ENCODE measurements at regions not wholly inside any gene's neighbourhood (a gene's known extent, or its start where the extent isn't known, plus 50 kb on each side); places are given as distances from the start of the nearest gene placed in this dataset.

DNA sequence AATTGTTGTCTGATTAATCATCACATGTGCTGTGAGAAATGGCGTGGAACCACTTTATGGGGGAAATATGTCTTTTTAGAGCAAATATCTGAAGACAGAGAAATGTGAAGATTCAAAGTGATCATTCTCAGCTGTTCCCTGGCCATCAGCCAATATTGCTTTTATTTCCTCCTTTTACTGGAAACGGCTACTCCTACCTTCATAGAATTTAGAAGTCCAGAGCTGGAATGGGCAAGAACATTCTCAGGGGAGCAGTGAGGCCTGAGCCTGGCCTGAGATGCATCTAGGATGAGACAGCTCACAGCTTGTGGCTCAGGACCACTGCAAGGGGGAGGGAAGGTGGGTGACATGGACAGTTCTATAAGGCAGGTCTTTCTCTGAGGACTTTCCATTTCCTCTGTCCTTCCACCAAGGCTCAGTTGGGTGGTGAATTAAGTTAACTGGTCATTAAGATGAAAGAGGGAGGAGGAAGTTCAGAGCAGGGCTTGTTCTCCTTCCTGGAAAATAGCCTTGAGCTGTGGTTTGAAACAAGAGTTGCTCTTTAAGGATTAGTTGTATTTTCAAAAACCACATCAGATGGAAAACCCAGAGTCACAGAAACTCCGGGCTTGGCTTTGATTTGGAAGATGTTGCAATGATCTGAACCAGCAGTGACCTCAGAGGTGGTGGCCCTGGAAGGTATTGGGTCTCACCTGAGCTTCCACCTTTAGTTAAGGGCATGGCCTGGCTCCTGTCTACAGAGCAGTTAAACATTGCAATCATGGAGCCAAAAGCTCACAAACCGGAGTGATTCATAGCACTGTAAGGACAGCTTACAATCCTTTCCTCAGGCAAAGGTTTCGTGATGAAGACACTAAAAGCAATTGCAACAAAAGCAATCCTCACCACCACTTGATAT is 144.3 kb downstream of the VAPA start:
- peak; percentile 43 for DNase-seq (ENCODE audit: low spot score)

DNA sequence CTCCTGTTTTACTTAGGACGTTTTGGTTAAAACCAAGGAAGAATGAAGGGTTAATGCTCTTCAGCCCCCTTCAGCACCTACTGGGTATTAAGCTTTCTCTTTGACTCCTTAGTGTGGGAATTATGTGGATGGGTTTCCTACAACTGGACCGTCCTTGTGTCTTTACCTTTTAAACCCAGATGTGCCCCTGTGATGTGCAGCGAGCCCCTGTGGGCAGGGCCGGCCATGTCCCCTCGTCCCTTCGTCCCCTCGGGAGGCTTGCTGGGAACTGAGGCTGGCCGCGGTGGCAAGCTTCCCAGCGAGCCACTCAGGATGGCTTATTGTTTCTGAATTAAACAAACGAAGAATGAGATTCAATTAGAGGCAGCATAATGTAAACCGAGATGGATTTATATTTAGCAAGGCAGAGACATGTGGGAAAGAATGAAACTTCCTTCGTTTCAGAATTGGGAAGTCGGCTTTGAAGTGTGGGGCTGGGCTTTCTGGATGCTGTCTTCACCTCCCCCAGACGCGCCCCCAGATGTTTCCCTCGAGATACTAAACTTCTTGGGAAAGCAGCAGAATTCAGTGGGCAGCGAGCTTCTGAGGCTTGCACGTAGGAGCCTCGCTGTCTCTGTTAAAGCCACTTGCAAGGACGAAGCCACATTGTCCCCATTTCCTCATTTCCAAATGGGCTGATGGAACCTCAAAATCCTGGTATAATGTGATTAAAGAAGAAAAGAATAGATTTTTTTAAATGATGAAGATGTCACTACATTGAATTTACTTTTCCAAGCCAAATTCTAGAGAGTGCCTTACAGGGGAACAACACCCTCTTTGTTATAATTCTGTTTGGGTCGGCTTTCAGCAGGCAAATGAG is 146.0 kb downstream of the VAPA start:
- DNase-seq (ENCODE audit: low spot score) = no peak

DNA sequence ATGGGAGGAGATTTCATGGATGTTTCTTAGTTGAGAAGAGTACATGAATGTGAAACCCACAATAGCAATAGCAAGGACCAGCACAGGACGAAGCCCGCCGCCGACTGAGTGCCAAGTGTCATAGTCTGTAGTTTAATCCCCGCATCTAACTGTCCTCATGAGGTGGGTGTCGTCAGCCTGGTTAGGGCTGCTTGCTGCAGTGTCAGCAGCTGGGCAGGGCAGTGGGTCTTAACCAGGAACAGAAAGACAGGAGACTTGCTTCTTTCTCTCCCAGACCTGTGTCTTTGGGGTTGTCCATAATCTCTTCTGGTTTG is 146.6 kb downstream of the VAPA start:
- no peak for DNase-seq (ENCODE audit: low spot score)

GRCh38 chr18:10060841-10061240 is 147.0 kb downstream of the VAPA start:
- DNase-seq (ENCODE audit: low spot score) = no peak

DNA sequence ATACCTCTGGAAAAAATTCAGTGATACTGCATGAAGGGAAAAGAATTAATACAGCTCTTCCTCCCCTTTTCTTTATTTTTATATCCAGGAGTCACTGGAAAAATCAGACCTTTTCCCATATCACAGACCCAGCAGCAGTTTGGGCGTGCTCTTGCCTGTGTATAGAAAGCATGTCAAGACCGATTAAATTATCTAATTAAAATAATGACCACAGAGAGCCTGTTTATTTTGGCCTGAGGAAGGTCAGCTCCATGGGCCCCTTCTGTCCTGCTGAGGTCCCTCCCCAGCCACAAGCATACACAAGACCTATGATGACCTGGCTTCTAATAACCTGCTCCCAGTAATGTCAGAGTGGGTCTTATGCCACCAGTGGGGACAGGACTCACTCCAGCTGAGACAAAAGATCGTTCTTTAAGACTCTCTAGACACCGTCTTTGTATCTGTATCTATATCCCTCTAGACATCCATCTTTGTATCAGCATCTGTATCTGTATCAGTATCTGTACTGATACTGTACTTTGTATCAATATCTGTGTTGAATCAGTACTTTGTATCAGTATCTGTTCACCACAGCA is 147.8 kb downstream of the VAPA start:
- no peak for DNase-seq (ENCODE audit: low spot score)

DNA sequence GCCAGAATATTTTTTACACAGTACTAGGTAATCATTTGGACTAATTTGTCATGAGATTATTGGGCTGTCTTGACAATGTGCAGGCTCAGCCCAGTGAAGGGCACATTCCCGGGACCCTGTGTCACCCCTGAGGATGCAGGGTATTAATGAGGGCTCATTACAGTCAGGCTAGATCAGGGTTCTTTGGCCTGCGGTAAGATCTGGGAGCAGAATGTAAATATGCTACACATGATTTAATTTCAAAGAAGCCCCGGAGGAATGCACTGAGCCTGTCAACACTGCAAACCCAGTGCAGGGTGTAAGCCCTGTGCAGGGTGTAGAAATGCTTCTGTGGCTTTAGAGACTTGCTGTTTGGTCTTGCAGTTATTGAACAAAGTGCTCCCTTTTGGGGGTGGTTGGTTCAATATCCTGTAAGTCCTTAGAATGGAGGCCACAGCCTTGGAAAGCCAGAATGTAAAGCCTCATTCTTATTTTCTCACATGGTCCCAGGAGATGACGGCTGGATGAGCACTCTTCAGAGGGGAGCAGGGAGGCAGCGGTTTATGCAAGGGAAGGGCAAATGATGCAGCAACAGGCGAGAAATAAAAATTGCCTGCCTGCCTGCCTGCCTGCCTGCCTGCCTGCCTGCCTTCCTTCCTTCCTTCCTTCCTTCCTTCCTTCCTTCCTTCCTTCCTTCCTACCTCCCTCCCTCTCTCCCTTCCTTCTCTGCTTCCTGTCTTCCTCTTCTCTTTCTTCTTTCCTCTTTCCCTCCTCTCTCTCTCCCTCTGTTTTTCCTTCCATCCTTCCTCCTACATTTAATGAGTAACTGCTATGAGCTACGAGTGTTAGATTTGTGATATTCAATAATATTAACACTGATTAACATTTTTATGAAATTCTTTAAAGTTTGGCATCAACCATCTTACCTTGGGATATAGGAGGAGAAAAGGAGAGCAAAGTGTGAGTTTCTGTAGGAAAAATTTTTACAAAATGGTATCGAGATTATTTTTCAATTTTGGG is 148.8 kb downstream of the VAPA start:
- DNase-seq (ENCODE audit: low spot score) = no peak

DNA sequence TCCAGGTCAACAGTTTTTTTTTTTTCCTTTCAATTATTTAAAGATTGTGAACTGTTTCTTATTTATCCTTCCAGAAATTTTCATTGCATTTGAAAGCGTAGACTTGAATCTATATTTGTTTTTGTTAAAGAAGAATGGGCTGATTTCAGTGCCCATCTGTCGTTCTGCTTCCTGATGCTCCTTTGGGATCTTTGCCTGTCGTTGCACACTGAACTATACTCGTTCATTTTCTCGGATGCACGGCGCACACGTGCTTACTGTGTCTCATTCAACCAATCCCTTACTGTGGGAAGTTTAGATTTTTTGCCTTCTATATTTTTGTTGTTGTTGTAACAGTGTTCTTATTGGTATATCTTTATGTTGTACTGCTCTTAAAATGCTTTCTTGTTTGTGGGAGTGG is 149.7 kb downstream of the VAPA start:
- no peak for DNase-seq (ENCODE audit: low spot score)

GRCh38 chr18:10064267-10064666 is 150.5 kb downstream of the VAPA start:
- DNase-seq (ENCODE audit: low spot score) = no peak

DNA sequence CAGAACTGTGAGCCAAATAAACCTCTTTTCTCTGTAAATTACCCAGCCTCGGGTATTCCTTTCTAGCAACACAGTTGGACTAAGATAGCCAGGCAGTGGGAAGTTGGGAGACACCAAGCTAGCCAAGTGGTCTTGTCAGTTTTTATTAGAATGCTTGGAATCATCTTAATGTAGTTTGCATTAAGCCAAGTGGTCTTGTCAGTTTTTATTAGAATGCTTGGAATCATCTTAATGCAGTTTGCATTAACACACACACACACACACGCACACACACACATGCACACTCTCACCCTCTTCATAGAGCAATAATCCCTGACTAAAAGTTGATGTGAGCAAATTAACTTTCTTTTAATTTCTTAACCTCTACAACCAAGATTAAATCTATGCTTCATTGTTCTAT is 151.5 kb downstream of the VAPA start:
- no peak for DNase-seq (ENCODE audit: low spot score)

DNA sequence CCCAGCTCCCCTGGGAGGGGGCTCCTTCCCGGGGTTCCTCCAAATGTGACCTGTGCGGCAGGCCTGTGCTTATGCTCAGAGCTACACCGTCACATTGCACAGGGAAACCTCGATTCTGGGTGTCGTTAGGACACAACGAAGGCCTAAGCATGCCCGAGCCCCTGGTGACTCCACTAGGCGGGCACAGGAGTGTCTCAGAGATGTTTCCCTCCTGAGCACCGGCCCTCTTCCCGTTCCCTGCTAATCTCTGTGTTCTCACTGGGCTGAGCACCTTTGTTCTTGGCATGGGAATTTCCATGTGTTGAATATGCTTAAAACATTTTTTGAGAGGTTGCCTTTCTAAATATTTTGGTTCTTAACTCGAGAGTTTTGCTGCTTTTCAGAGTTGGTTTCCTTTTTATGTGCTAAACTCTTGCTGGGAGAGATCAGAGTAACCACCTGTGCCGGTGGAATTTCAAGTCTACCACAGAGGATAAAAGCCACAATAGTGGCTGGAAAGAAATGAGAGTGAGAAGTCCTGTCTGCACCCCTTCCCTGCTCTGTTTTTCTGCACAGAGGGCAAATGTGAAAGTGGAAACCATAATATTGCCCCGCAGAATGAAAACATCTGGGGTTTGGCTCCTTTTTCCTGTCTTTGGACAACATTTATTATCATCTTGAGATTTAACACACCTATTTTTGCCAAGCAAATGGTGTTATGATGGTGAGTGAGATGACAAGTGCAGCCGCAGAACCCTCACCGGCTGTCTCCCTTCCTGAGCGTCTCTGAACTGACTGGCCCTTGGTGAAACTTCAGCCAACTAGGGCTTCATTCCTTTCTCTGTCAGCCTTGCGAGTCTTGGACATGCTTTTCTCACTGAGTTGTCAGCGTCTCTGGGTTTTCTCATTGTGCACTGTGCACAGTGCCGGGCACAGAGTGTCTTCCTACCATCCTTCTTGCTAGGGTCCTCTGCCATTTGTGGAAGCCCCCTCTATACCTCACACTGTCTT is 154.1 kb downstream of the VAPA start:
- no peak for DNase-seq (ENCODE audit: low spot score)

GRCh38 chr18:10068766-10069567 is 155.2 kb downstream of the VAPA start:
- no peak for DNase-seq (ENCODE audit: low spot score)

DNA sequence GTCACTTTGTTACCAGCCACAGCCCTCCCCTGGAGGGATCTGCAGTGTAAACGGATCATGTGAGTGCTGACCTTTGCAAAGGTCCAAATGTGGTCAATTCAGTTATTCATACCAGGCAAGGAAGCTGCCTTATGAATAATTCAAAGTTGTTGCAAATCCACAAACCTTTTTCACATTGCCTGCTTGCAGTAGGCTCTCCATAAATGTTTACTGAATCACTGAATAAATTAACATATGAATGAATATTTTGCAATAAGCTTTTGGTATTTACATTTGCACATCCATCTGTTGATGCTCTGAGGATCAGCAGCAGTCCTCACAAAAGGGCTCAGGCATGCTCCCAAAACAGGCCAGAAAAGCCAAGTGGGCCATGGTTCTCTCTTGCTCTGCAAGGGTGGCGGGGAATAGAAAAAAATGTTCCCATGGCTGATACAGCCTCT is 156.8 kb downstream of the VAPA start:
- DNase-seq (ENCODE audit: low spot score) = peak; percentile 64

GRCh38 chr18:10072671-10073175 is 158.9 kb downstream of the VAPA start:
- no peak for DNase-seq (ENCODE audit: low spot score)

DNA sequence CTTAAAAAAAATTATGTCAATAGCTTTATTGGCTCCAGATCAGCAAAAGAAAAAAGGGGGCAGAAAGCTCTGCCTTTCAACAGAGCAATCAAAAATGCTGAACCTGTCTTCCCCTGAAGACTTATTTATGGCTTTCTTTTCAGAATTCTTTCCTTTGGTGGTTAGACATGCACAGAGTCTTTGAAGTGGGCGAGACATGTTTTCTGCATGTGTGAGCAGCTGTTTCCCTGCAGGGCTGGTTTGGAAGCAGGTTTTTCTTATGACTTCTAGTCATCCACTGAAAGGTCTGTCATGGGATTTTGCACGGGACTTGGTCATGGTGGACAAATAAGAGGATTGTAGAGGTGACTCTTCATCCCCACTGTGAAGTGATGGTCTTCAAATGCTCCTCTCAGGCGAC is 160.3 kb downstream of the VAPA start:
- no peak for DNase-seq (ENCODE audit: low spot score)

- no peak for DNase-seq (ENCODE audit: low spot score)
Observed at GRCh38 chr18:10074728-10075127, 160.9 kb downstream of the VAPA start.

DNA sequence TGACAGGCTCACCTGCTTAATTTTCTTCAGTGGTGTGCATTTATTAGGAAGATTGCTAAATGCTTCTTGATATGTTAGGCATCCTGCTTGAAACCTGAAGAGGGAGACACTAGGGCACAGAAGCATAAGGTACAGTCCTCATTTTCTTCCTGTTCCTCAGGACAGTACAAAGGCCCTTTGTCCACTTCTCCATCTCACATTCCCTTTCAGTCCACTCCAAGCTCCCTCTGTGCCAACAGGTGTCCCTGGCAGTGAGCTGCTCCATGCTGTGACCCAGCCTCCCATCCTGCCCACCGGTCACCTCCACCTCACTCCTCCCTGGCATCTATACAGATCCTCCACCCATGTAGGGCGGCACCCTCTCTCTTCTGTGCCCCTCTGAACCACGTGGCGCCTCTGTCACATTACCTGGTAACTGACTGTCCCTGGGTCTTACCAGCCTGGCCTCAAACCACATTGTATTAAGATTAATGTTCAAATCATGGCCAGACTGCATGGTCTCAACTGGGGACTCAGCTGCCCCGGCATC is 162.8 kb downstream of the VAPA start:
- DNase-seq (ENCODE audit: low spot score) = no peak

DNA sequence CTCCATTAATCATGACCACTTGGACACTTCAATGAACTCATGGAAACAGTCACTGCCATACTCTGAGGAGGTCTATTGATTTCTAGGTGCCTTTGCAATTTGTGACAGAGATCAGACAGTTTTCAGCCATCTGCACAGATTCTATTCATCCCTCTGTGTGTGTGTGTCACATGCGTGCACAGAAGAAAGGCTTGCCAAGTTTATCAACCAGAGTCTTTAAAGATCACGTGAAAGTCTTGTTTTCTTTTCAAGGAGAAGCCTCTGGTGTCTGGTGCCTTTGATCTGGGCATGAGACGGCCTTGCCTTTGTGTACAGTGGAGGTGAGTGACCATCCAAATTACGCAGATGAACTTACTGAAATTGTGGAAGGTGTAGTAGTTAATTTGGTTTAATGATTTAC is 164.2 kb downstream of the VAPA start:
- no peak for DNase-seq (ENCODE audit: low spot score)

DNA sequence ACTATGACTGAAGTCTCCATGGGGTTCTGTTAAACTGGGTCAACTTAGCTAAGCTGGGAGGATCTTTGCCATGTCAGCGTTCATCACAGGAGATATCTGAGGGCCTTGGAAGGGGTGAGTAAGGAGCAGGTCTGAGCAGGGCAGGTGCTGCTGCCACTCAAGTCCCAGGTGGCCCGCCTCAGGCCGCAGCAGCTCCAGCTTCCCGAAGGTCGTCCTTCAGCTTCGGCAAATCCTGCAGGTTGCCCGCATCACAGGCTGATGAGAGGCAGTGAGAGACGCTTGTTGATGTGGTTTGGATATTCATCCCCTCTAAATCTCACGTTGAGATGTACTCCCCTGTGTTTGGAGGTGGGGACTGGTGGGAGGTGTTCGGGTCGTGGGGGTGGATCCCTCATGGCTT is 166.6 kb downstream of the VAPA start:
- no peak for DNase-seq (ENCODE audit: low spot score)

DNA sequence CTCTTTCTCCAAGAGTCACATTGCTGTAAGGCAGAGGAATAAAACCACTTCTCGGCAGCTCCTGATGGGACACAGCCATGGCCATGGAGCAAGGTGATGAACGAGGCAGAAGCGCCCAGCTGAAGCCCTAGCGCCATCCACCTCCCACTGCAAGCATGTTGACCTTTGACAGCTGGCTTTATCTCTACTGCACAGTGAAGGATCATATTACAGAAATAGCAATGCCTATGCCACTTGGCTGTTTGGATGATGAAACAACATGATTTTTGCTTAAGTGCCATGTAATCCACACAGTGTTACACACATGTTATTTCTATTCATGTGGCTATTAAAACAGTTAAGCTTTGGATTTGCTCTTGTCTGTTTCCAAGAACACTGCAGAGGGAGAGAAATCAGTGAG is 167.7 kb downstream of the VAPA start:
- DNase-seq (ENCODE audit: low spot score) = no peak

Measured in COLO829 (cell line).